Retinal pigment epithelial cell (primary cell): ENCODE measurements at regions not wholly inside any gene's neighbourhood (a gene's known extent, or its start where the extent isn't known, plus 50 kb on each side); places are given as distances from the start of the nearest gene placed in this dataset.

Experiments used
- DNase-seq: peaks from one replicate; pipeline ENCODE4 v3.0.0-alpha.2; 2010; ENCODE audit warnings: low read depth
- H3K4me3 ChIP-seq: 2 replicates; pipeline ENCODE4 v1.5.1; 2011; ENCODE audit warnings: mild to moderate bottlenecking, low read length, control low read depth, moderate library complexity
- CTCF ChIP-seq: conservative IDR thresholded peaks from 2 replicates; pipeline ENCODE4 v1.5.1; 2011; ENCODE audit warnings: low read depth, low read length, control low read depth, inconsistent platforms

DNA sequence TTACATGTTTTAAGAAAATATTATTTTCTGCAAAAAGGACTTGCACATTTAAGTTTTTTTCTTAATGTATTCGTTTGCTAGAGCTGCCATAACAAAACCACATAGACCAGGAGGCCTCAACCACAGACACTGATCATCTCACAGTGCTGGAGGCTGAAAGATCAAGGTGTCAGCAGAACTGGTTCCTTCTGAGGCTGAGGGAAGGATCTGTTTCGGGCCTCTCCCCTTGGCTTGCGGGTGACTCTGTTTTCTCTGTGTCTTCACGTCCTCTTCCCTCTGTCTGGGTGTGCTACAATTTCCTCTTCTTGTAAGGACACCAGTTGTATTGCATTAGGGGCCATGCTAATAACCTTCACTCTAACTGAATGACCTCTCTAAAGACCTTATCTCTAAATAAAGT lies 364.2 kb downstream of the IRS2 start:
- TF ChIP-seq CTCF = no peak
- H3K4me3 ChIP-seq = no peak overlapping the region

DNA sequence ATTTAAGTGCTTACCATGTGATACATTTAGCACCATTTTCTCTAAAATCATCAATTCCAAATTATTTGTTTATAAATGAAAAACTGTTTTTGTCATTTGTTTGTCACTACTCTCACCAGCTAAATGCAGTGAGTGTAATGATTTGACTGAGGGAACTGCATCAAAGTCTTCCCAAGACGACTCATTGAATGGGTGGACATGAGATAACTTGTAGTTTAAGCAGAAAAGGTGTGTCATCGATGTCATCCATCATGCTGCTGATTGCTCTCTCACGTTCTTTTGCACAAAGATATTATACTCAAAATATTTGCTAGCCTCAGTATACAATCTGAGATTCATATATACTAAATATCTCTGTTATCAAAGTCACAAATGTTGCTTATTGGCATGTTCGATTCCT lies 366.5 kb downstream of the IRS2 start:
- DNase-seq = no peak
- no peak overlapping the region for H3K4me3 ChIP-seq
- no peak for TF ChIP-seq CTCF

More for the DNA sequence above, 364.2 kb downstream of the IRS2 start:
- DNase-seq = no peak

- H3K4me3 ChIP-seq = no peak overlapping the region
- DNase-seq = no peak
- TF ChIP-seq CTCF = no peak
Measured at GRCh38 chr13:109418111-109418510, 368.3 kb downstream of the IRS2 start.

DNA sequence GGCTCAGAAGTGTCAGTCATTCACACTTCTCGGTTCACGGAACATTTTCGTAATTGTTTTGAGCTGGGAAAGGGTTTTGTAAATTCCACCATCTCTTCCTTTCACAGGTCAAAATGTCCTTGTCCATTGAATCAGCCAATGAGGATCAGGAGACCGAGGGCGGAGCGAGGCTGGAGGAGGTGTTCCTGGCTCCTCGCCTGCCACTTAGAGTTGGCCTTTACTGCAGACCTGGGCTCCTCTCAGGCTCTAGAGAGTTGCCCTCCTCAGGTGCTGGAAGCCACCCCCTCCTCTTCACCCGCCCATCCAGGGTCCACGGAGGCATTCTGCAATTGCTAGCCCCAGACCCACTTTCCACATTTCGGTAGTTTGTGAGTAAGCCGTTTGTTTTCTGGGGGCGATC lies 370.4 kb downstream of the IRS2 start:
- DNase-seq = no peak
- no peak overlapping the region for H3K4me3 ChIP-seq
- no peak for TF ChIP-seq CTCF

- no peak overlapping the region for H3K4me3 ChIP-seq
- no peak for TF ChIP-seq CTCF
- DNase-seq = no peak
Measured at GRCh38 chr13:109415057-109415456, 371.3 kb downstream of the IRS2 start.

- TF ChIP-seq CTCF = no peak
- peak overlapping the region; percentile 20 for H3K4me3 ChIP-seq
- DNase-seq = peak; percentile 69
Measured at GRCh38 chr13:109412283-109412901, 374.0 kb downstream of the IRS2 start.

DNA sequence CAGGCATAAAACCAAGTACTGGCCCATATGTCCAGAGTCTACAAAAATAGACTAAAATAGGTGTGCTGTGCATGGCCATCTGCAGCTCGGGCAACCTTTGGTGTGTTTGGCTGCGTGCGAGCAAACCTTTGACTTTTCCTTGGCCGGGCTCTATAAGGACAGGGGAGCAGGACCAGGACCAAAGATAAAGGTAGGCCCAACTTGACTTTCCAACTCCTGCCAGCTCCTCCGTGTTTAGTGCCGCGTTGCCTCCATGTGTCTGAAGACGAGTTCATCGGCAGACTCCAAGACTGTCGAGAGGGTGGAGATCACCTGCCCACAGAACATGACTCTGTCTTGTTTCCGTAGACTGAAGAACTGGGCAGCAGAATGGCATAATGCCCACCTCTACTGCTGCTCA lies 375.5 kb downstream of the IRS2 start:
- no peak overlapping the region for H3K4me3 ChIP-seq
- no peak for DNase-seq
- TF ChIP-seq CTCF = no peak
